Endothelial cell of umbilical vein (primary cell): ENCODE measurements at regions not wholly inside any gene's neighbourhood (a gene's known extent, or its start where the extent isn't known, plus 50 kb on each side); places are given as distances from the start of the nearest gene placed in this dataset.

Source experiments
- BruUV-seq: library from RNA; stranded (reverse); fragments of 400-500 nt; replicated peaks from 2 replicates; lab custom pipeline; 2021; lab: Mats Ljungman, UMichigan
- CTCF ChIA-PET: fragments of 300-600, 350-600 bp; sonication (Branson Sonifier 250); formaldehyde crosslinking; loops from one replicate; lab custom pipeline; 2021; ENCODE audit warnings: antibody characterized with exemption, inconsistent platforms; lab: Charles Lee
- POLR2A ChIA-PET: fragments of 300-600, 350-600 bp; sonication (Branson Sonifier 250); formaldehyde crosslinking; loops from one replicate; lab custom pipeline; 2021; ENCODE audit warnings: antibody characterized with exemption, inconsistent platforms; lab: Charles Lee
- DNase-seq: peaks from one replicate; pipeline ENCODE4 v3.0.0-alpha.2; 2011; ENCODE audit warnings: low read depth, low spot score
- FAIRE-seq: peaks from 2 replicates; lab custom pipeline; 2011; peaks lifted over from hg19 to GRCh38; lab: Jason Lieb, UNC
- H2AFZ ChIP-seq: 2 replicates; pipeline ENCODE4 v1.6.0; 2012; ENCODE audit warnings: low read depth, low read length, control low read depth, inconsistent platforms
- H3K27ac ChIP-seq: 2 replicates; pipeline ENCODE4 v1.5.1; 2011; ENCODE audit warnings: low read depth, mild to moderate bottlenecking, control low read depth, low read length, moderate library complexity; ENCODE audit not compliant: insufficient read depth
- H3K27me3 ChIP-seq, 2 experiments: 2 replicates each; pipeline versions ENCODE4 v1.6.0 to v1.6.1; 2011; ENCODE audit warnings: low read length in 2 of 2, mixed read lengths in 1 of 2; ENCODE audit not compliant: control insufficient read depth in 2 of 2, insufficient read depth in 2 of 2
- H3K36me3 ChIP-seq, 2 experiments: 2 replicates in 1 of 2; 3 replicates in 1 of 2; pipeline ENCODE4 v1.5.1; 2011; ENCODE audit warnings: low read length in 2 of 2, mild to moderate bottlenecking in 1 of 2, moderate library complexity in 1 of 2; ENCODE audit not compliant: control insufficient read depth in 2 of 2, insufficient read depth in 2 of 2; ENCODE audit errors: extremely low read depth in 1 of 2
- H3K4me1 ChIP-seq: 3 replicates; pipeline ENCODE4 v1.5.1; 2011; ENCODE audit warnings: mild to moderate bottlenecking, low read length; ENCODE audit not compliant: control insufficient read depth, insufficient read depth; ENCODE audit errors: extremely low read depth
- H3K4me2 ChIP-seq: 2 replicates; pipeline ENCODE4 v1.6.1; 2011; ENCODE audit warnings: low read length, control low read depth, mixed read lengths; ENCODE audit not compliant: insufficient read depth
- H3K4me3 ChIP-seq, 3 experiments: fragments of 200-600 bp in 1 of 3; sonication (generic), shearing (Covaris generic) in 1 of 3; replicated peaks in 1 of 3; 2 replicates each; pipeline ENCODE4 v1.5.1; 2011 to 2016; ENCODE audit warnings: control low read depth in 3 of 3, low read length in 3 of 3, mild to moderate bottlenecking in 2 of 3, inconsistent platforms in 1 of 3, low read depth in 1 of 3, moderate library complexity in 1 of 3; ENCODE audit not compliant: insufficient read depth in 1 of 3
- H3K79me2 ChIP-seq: 2 replicates; pipeline ENCODE4 v1.6.0; 2012; ENCODE audit warnings: low read length, inconsistent platforms; ENCODE audit not compliant: control insufficient read depth, insufficient read depth
- H3K9ac ChIP-seq: replicated peaks from 2 replicates; pipeline ENCODE3; 2011; ENCODE audit warnings: low read length, control low read depth; ENCODE audit not compliant: insufficient read depth; ENCODE audit errors: extremely low read depth
- H3K9me1 ChIP-seq: replicated peaks from 3 replicates; pipeline ENCODE4 v1.6.0; 2011; ENCODE audit warnings: mild to moderate bottlenecking, low read length; ENCODE audit not compliant: control insufficient read depth, insufficient read depth; ENCODE audit errors: extremely low read depth
- H3K9me3 ChIP-seq: replicated peaks from 2 replicates; pipeline ENCODE4 v1.5.1; 2012; ENCODE audit warnings: low read length, inconsistent platforms; ENCODE audit not compliant: control insufficient read depth, insufficient read depth
- H4K20me1 ChIP-seq: replicated peaks from 2 replicates; pipeline ENCODE3; 2011; ENCODE audit warnings: mild to moderate bottlenecking, low read length; ENCODE audit not compliant: control insufficient read depth, insufficient read depth; ENCODE audit errors: extremely low read depth
- CTCF ChIP-seq, 2 donors: IDR thresholded peaks; 1 replicate in 1 of 2; 2 replicates in 1 of 2; pipeline ENCODE4 v1.5.1; 2011; ENCODE audit warnings: low read length in 2 of 2, mild to moderate bottlenecking in 2 of 2, moderate library complexity in 2 of 2, control low read depth in 1 of 2, inconsistent platforms in 1 of 2, low read depth in 1 of 2; ENCODE audit not compliant: insufficient read depth in 1 of 2; ENCODE audit errors: extremely low read depth in 1 of 2
- EZH2 ChIP-seq: IDR thresholded peaks from 2 replicates; pipeline ENCODE4 v1.6.1; 2012; ENCODE audit warnings: borderline replicate concordance, low read depth, mild to moderate bottlenecking, moderate library complexity, low read length, inconsistent platforms; ENCODE audit not compliant: severe bottlenecking
- FOS ChIP-seq: IDR thresholded peaks from 2 replicates; pipeline ENCODE4 v1.6.1; 2011; ENCODE audit warnings: mild to moderate bottlenecking, low read length, moderate library complexity, borderline replicate concordance; ENCODE audit not compliant: insufficient read depth
- GATA2 ChIP-seq: IDR thresholded peaks from 2 replicates; pipeline ENCODE4 v1.7.0; 2011; ENCODE audit warnings: low read depth, mild to moderate bottlenecking, moderate library complexity, mixed read lengths, low read length; ENCODE audit not compliant: insufficient read length, insufficient read depth
- JUN ChIP-seq: IDR thresholded peaks from 2 replicates; pipeline ENCODE4 v1.6.1; 2011; ENCODE audit warnings: borderline replicate concordance, low read depth; ENCODE audit not compliant: insufficient read length, insufficient read depth
- MAX ChIP-seq: IDR thresholded peaks from 2 replicates; pipeline ENCODE4 v1.6.1; 2011; ENCODE audit not compliant: insufficient read depth, insufficient read length
- MYC ChIP-seq: IDR thresholded peaks from one replicate; pipeline ENCODE4 v1.6.1; 2011; ENCODE audit warnings: mild to moderate bottlenecking, low read depth, low read length
- POLR2A ChIP-seq: IDR thresholded peaks from 2 replicates; pipeline ENCODE4 v1.6.1; 2012; ENCODE audit warnings: low read depth, mild to moderate bottlenecking, control low read depth, low read length
- POLR2AphosphoS5 ChIP-seq: IDR thresholded peaks from 2 replicates; pipeline ENCODE4 v1.6.1; 2012; ENCODE audit warnings: low read depth, mild to moderate bottlenecking, control low read depth, low read length, moderate library complexity; ENCODE audit not compliant: insufficient read depth
- dilution Hi-C: fragments of 300-500 bp; cut with MboI; formaldehyde crosslinking; loops from one replicate; pipeline ENCODE4 v1.15.0; 2019; ENCODE audit warnings: low sequenced_read_pairs; ENCODE audit not compliant: extremely low pct_ligation_motif_present
- intact Hi-C: fragments of 100-400 bp; cut with micrococcal nuclease; formaldehyde crosslinking; loops from one replicate; pipeline ENCODE4 v1.10.0; 2022

- Histone ChIP-seq H3K79me2 (no peaks in the 10 kb centered on the region), H3K4me3 (no peak overlapping the region), H3K4me2 (no peak overlapping the region), H4K20me1 (no peaks in the 10 kb centered on the region), H3K36me3 (no peaks in the 10 kb centered on the region), H3K4me1 (no peaks in the 10 kb centered on the region), H2AFZ (no peak overlapping the region), H3K27ac (no peak overlapping the region), H3K9ac (no peak overlapping the region), H3K9me3 (no peaks in the 10 kb centered on the region), H3K27me3 (no peaks in the 10 kb centered on the region), H3K9me1 (no peaks in the 10 kb centered on the region)
- intact Hi-C loops (no loop called here), dilution Hi-C loops (no loop called here)
- POLR2A ChIA-PET: no interaction called here
- no peak for TF ChIP-seq POLR2A
- TF ChIP-seq FOS: no peak
- no peak for TF ChIP-seq POLR2AphosphoS5
- TF ChIP-seq CTCF (IDR thresholded peaks at IDR 0.05; ENCODE audit: extremely low read depth in 1 of 2, insufficient read depth in 1 of 2, low read depth in 1 of 2, low read length in 2 of 2): no peak
- no peak for TF ChIP-seq MAX
- no peak for TF ChIP-seq GATA2
- TF ChIP-seq MYC: no peak
- TF ChIP-seq JUN: no peak
- no peak for TF ChIP-seq EZH2
- FAIRE-seq (no peak), DNase-seq (no peak)
- BruUV-seq: no TSS peak
- CTCF ChIA-PET: no interaction called here
Measured at GRCh38 chr16:64272028-64272427, 849.8 kb downstream of the CDH11 start.
